Panc1 (cell line): ENCODE measurements at regions not wholly inside any gene's neighbourhood (a gene's known extent, or its start where the extent isn't known, plus 50 kb on each side); places are given as distances from the start of the nearest gene placed in this dataset.

ENCODE experiments used
- ATAC-seq: fragments of 200-7000 bp; cut with Tn5 transposase; 2 replicates; pipeline ENCODE4 v1.9.1; 2020; ENCODE audit warnings: mild to moderate bottlenecking, moderate library complexity
- BruUV-seq: library from RNA; stranded (reverse); fragments of 400-500 nt; replicated peaks from 2 replicates; lab custom pipeline; 2021; lab: Mats Ljungman, UMichigan
- CTCF ChIA-PET: fragments of 300-600 bp; sonication (Branson Sonifier 250); formaldehyde crosslinking; loops from one replicate; lab custom pipeline; 2022; ENCODE audit warnings: antibody characterized with exemption; lab: Charles Lee
- POLR2A ChIA-PET: fragments of 300-600 bp; sonication (Branson Sonifier 250); formaldehyde crosslinking; loops from one replicate; lab custom pipeline; 2022; ENCODE audit warnings: antibody characterized with exemption; lab: Charles Lee
- DNase-seq: peaks from one replicate; pipeline ENCODE4 v3.0.0-alpha.2; 2010; ENCODE audit warnings: low read depth, low spot score
- H3K27ac ChIP-seq: 2 replicates; pipeline ENCODE4 v1.5.1; 2011; ENCODE audit warnings: mild to moderate bottlenecking, low read length, inconsistent platforms
- H3K27me3 ChIP-seq: fragments of 200-500 bp; sonication (Bioruptor generic); 2 replicates; pipeline ENCODE4 v1.6.0; 2014; ENCODE audit warnings: low read length, inconsistent platforms; ENCODE audit not compliant: control insufficient read depth, insufficient read depth
- H3K36me3 ChIP-seq: fragments of 200-500 bp; sonication (Bioruptor generic); 2 replicates; pipeline ENCODE4 v1.5.1; 2014; ENCODE audit warnings: inconsistent platforms, mild to moderate bottlenecking, low read length, moderate library complexity; ENCODE audit not compliant: control insufficient read depth, insufficient read depth
- H3K4me1 ChIP-seq: 2 replicates; pipeline ENCODE4 v1.5.1; 2011; ENCODE audit warnings: inconsistent platforms, mild to moderate bottlenecking, low read length, moderate library complexity; ENCODE audit not compliant: control insufficient read depth, insufficient read depth
- H3K4me3 ChIP-seq, 2 experiments: 2 replicates each; pipeline ENCODE4 v1.5.1; 2011 to 2012; ENCODE audit warnings: low read depth in 2 of 2, low read length in 2 of 2, mild to moderate bottlenecking in 2 of 2, inconsistent platforms in 1 of 2, moderate library complexity in 1 of 2
- H3K9me3 ChIP-seq: fragments of 200-500 bp; sonication (Bioruptor generic); 2 replicates; pipeline ENCODE4 v1.5.1; 2014; ENCODE audit warnings: low read depth, mild to moderate bottlenecking, inconsistent platforms, low read length, moderate library complexity; ENCODE audit not compliant: control insufficient read depth, insufficient read depth
- CTCF ChIP-seq: fragments of 450-650 bp; IDR thresholded peaks from 2 replicates; pipeline ENCODE4 v1.5.1; 2017; ENCODE audit warnings: mild to moderate bottlenecking
- POLR2AphosphoS5 ChIP-seq: IDR thresholded peaks from 2 replicates; pipeline ENCODE4 v1.6.1; 2012; ENCODE audit warnings: mild to moderate bottlenecking, low read depth, low read length, moderate library complexity
- REST ChIP-seq, 2 experiments: IDR thresholded peaks; 2 replicates each; pipeline ENCODE4 v1.6.1; 2011 to 2012; ENCODE audit warnings: low read depth in 2 of 2, control low read depth in 1 of 2, low read length in 1 of 2, mild to moderate bottlenecking in 1 of 2, moderate library complexity in 1 of 2; ENCODE audit not compliant: insufficient read depth in 1 of 2
- SIN3A ChIP-seq: IDR thresholded peaks from 2 replicates; pipeline ENCODE4 v1.6.1; 2012; ENCODE audit warnings: low read depth, mild to moderate bottlenecking, low read length, moderate library complexity, borderline replicate concordance; ENCODE audit not compliant: insufficient read depth
- TCF7L2 ChIP-seq: IDR thresholded peaks from 2 replicates; pipeline ENCODE4 v1.6.1; 2011; ENCODE audit warnings: mild to moderate bottlenecking, low read depth, low read length, inconsistent platforms
- in situ Hi-C: cut with HindIII; loops from 2 replicates; pipeline ENCODE4 v1.10.0; 2016; ENCODE audit warnings: low sequenced_read_pairs, low pct_unique_long_range_greater_than_20kb
- intact Hi-C: fragments of 100-400 bp; cut with micrococcal nuclease; formaldehyde crosslinking; loops from one replicate; pipeline ENCODE4 v1.10.0; 2022; ENCODE audit not compliant: unreplicated experiment

- DNase-seq (no peak), ATAC-seq (0 out of 2 replicates have a peak, but pooled peaks have one; percentile 67)
- ChIA-PET CTCF (no interaction called here), POLR2A (no interaction called here)
- intact Hi-C loops = no loop called here
- H3K27me3 ChIP-seq = no peaks in the 10 kb centered on the region
- in situ Hi-C loops = no loop called here
- H3K4me3 ChIP-seq = no peak overlapping the region
- 0 out of 2 replicates have a peak, but pooled peaks cover 2% of the 10 kb centered on the region for H3K4me1 ChIP-seq
- H3K36me3 ChIP-seq = no peaks in the 10 kb centered on the region
- BruUV-seq = no TSS peak
- no peaks in the 10 kb centered on the region for H3K9me3 ChIP-seq
- TF ChIP-seq POLR2AphosphoS5 = no peak
- no peak for TF ChIP-seq TCF7L2
- TF ChIP-seq REST (IDR thresholded peaks at IDR 0.05; ENCODE audit: insufficient read depth in 1 of 2, low read depth in 2 of 2, low read length in 1 of 2) = no peak
- TF ChIP-seq CTCF = no peak
- no peak for TF ChIP-seq SIN3A
- no peak overlapping the region for H3K27ac ChIP-seq
Measured at GRCh38 chr2:129781749-129782632, 197.5 kb upstream of the RAB6C start.

- ATAC-seq (no peak), DNase-seq (no peak)
- intact Hi-C loops (no loop called here), in situ Hi-C loops (no loop called here)
- TF ChIP-seq REST (IDR thresholded peaks at IDR 0.05; ENCODE audit: insufficient read depth in 1 of 2, low read depth in 2 of 2, low read length in 1 of 2) (no peak), TCF7L2 (no peak), SIN3A (no peak), POLR2AphosphoS5 (no peak), CTCF (no peak)
- no peaks in the 10 kb centered on the region for H3K9me3 ChIP-seq
- no TSS peak for BruUV-seq
- no peaks in the 10 kb centered on the region for H3K36me3 ChIP-seq
- H3K27ac ChIP-seq = no peak overlapping the region
- POLR2A ChIA-PET = no interaction called here
- 0 out of 2 replicates have a peak, but pooled peaks cover 2% of the 10 kb centered on the region for H3K4me1 ChIP-seq
- no peaks in the 10 kb centered on the region for H3K27me3 ChIP-seq
- no peak overlapping the region for H3K4me3 ChIP-seq
- CTCF ChIA-PET = no interaction called here
Measured at GRCh38 chr2:129782633-129782990, 196.9 kb upstream of the RAB6C start.
